GM13976 (cell line): ENCODE measurements at regions not wholly inside any gene's neighbourhood (a gene's known extent, or its start where the extent isn't known, plus 50 kb on each side); places are given as distances from the start of the nearest gene placed in this dataset.

Experiments used
- DNase-seq: peaks from one replicate; pipeline ENCODE4 v3.0.0; 2012; ENCODE audit warnings: low spot score
- in situ Hi-C: fragments of 300-500 bp; cut with MboI; formaldehyde crosslinking; loops from one replicate; pipeline ENCODE4 v1.12.0; 2022; ENCODE audit warnings: low sequenced_read_pairs, mixed read lengths, inconsistent platforms; ENCODE audit not compliant: unreplicated experiment
- TF ChIP-seq, protein P1 (sequence below): IDR thresholded peaks from 2 replicates; pipeline ENCODE4 v1.5.1; 2012; ENCODE audit warnings: borderline replicate concordance, mild to moderate bottlenecking; ENCODE audit not compliant: insufficient read depth; ENCODE audit errors: extremely low read depth, missing control alignments, control extremely low read depth

DNA sequence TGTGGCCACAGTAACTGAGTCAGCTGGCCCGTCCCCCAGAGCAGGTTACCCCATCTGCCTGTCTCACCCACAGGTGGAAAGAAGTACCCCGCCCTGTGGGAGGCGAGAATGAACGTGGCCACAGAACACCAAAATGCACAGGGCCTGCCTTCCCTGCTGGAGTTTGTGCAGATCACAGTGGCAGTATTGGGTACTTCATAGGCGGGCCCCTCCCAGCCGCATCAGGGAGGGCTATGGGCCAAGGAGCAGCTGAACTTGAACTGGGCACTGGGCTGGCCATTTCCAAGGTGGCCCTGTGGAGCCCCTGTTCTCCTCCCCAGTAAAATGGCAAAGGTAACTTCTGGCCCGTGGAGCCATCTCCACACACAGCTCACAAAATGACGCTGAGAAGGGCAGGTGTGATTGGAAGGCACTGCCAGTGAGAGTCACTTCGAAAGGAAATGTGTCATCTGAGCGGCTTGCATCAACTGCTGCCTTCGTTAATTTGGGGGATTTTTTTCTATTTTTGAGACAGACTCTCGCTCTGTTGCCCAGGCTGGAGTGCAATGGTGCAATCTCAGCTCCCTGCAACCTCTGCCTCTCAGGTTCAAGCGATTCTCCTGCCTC lies 162.9 kb downstream of the ENGASE start:
- TF ChIP-seq, protein P1, sequence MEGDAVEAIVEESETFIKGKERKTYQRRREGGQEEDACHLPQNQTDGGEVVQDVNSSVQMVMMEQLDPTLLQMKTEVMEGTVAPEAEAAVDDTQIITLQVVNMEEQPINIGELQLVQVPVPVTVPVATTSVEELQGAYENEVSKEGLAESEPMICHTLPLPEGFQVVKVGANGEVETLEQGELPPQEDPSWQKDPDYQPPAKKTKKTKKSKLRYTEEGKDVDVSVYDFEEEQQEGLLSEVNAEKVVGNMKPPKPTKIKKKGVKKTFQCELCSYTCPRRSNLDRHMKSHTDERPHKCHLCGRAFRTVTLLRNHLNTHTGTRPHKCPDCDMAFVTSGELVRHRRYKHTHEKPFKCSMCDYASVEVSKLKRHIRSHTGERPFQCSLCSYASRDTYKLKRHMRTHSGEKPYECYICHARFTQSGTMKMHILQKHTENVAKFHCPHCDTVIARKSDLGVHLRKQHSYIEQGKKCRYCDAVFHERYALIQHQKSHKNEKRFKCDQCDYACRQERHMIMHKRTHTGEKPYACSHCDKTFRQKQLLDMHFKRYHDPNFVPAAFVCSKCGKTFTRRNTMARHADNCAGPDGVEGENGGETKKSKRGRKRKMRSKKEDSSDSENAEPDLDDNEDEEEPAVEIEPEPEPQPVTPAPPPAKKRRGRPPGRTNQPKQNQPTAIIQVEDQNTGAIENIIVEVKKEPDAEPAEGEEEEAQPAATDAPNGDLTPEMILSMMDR = no peak
- no peak for DNase-seq
- in situ Hi-C loops = no loop called here

DNA sequence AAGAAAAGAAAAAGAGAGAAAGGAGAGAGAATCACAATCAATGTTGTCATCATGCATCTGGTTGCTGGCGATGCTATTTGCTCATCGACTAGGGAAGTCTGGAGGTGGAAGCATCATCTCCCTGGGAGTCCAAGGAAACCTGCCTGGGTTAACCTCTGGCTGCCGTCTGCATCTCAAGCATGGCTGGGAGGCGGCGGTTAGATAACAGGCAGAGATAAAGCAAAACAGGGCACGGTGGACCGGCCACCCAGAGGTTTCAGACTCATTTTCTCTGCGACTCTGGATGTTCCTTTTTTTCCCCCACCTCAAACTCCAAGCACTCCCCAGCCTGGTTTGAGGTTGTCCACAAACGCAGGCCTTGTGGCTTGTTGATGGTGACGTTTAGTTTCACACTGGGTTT lies 161.2 kb downstream of the ENGASE start:
- in situ Hi-C loops = no loop called here
- DNase-seq = no peak
- TF ChIP-seq, protein P1 = no peak

DNA sequence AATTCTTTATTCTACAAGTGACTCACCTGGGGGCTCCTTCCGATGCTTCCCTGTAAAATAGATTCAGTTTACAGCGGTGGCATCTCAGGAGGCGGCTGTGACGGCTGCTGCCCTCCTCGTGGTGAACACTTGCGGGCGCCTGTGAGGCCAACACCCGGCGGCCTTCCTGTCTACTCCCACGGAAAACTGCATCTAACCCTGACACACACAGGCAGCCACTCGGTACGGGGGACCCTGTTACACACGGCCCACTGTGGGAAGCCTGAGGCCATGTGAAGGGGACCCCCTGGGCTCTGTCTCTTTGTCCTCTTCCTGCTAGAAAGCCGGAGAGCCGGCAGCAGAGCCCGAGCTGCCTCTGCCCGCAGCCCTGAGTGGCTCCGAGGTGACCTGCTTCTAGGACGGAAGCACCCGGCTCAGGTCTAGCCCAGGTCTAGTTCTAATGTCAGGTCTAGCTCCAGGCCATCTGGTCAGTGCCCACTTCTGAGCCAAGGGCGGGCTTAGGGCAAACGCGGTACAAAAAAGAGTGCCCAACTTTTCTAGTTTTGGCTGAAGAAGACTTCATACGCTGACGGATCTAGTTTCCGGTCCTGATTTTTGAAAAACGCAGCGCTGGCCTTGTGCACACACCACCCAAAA lies 159.4 kb downstream of the ENGASE start:
- in situ Hi-C loops = no loop called here
- no peak for DNase-seq
- TF ChIP-seq, protein P1 = no peak

DNA sequence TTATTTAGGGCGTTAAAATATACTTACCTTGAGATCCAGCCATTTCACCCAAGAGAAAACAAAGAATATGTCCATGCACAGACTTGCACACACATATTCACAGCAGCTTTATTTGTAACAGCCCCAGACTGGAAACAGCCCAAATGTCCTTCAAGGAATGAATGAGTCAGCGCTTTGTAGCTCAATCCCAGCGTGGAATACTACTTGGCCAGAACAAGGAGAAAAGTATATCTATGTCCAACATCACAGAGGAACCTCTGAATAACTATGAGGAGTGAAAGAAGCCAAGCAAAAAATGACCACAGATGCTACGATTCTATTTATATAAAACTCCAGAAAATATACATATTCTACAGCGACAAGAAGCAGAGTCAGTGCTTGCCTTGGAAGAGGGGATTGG lies 158.3 kb downstream of the ENGASE start:
- in situ Hi-C loops = no loop called here
- no peak for DNase-seq
- TF ChIP-seq, protein P1 = no peak

DNA sequence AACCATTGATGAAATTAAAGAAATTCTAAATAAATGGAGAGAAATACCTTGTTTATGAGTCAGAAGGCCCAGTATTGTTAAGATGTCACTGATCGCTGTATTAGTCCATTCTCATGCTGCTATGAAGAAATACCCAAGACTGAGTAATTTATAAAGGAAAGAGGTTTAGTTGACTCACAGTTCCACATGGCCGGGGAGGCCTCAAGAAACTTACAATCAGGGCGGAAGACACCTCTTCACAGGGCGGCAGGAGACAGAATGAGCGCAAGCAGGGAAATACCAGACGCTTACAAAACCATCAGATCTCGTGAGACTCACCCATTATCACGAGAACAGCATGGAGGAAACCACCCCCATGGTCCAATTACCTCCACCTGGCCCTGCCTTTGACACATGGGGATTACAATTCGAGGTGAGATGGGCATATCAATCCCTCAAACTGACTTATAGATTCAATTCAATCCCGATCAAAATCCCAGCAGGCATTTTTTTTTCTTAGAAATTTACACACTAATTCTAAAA lies 157.2 kb downstream of the ENGASE start:
- DNase-seq = no peak
- TF ChIP-seq, protein P1 = no peak
- in situ Hi-C loops = no loop called here

DNA sequence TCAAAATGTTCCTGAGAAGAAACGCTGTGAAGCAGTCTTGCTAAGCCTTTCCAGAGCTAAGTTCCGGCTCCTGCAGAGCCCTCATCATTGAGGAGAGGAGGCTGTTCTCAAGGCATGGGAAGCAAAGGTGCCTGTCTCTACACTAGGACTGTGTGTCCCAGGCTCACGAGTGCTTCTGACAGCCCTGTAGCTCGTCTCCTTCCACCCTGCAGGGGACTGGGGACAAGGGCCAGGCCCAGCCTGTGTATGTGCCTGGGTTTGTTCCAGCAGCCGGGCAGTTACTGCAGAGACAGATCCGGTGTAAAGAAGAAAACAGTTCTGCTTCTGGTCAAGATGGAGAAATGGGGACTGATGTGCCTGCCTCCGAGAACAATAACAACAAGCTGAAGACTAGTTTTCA lies 156.0 kb downstream of the ENGASE start:
- no peak for DNase-seq
- in situ Hi-C loops = no loop called here
- TF ChIP-seq, protein P1 = no peak

DNA sequence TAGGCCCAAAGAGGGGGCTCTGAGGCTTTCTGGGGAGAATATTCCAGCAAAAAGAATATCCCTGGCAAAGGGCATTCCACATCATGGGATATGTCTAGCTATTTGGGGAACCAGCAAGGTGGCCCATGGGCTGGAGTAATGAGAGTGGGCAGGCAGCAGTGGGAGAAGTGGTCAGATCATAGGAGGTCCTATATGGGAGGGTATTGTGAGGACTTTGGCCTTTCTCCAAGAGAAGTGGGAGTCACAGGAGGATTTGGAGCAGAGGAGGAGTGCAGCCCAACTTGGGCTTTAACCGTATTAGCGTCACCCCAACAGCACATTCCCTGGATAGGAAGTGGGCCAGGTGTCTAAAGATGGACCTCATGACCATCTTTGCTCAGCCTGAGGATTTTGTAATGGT lies 151.4 kb downstream of the ENGASE start:
- TF ChIP-seq, protein P1 = no peak
- in situ Hi-C loops = no loop called here

More for the DNA sequence above, 151.4 kb downstream of the ENGASE start:
- DNase-seq = no peak
